WTC11 (cell line): ENCODE measurements at regions not wholly inside any gene's neighbourhood (a gene's known extent, or its start where the extent isn't known, plus 50 kb on each side); places are given as distances from the start of the nearest gene placed in this dataset.
"Not testable (repeated sequence)": the region's sequence is repeated elsewhere in the genome, so short reads cannot be mapped to it uniquely, and the experiment has no call there.

Experiments
- CTCF ChIP-seq: fragments of 200-600 bp; IDR thresholded peaks from 2 replicates; pipeline ENCODE4 v1.8.0; 2022; ENCODE audit warnings: antibody characterized with exemption
- E2F1 ChIP-seq: sonication (generic); formaldehyde crosslinking; IDR thresholded peaks from 2 replicates; pipeline ENCODE4 v1.8.0; 2022; ENCODE audit warnings: mild to moderate bottlenecking, missing genetic modification reagents
- FOXK1 ChIP-seq: sonication (generic); formaldehyde crosslinking; IDR thresholded peaks from 2 replicates; pipeline ENCODE4 v1.8.0; 2022; ENCODE audit warnings: mild to moderate bottlenecking, moderate library complexity, missing genetic modification reagents
- FOXP1 ChIP-seq: sonication (generic); formaldehyde crosslinking; IDR thresholded peaks from 2 replicates; pipeline ENCODE4 v1.8.0; 2022; ENCODE audit warnings: missing genetic modification reagents, mild to moderate bottlenecking, moderate library complexity, borderline replicate concordance
- GRHL2 ChIP-seq: fragments of 250-450 bp; sonication (Bioruptor Pico); IDR thresholded peaks from 2 replicates; pipeline ENCODE4 v1.8.0; 2022; ENCODE audit warnings: mild to moderate bottlenecking, moderate library complexity; ENCODE audit not compliant: insufficient replicate concordance, severe bottlenecking
- HMGXB4 ChIP-seq: sonication (generic); formaldehyde crosslinking; IDR thresholded peaks from 2 replicates; pipeline ENCODE4 v1.8.1; 2023; ENCODE audit warnings: mild to moderate bottlenecking, moderate library complexity, missing genetic modification reagents
- NR3C1 ChIP-seq: sonication (generic); formaldehyde crosslinking; conservative IDR thresholded peaks from 2 replicates; pipeline ENCODE4 v1.8.1; 2023; ENCODE audit warnings: low read depth, mild to moderate bottlenecking, missing genetic modification reagents
- SP1 ChIP-seq: sonication (generic); formaldehyde crosslinking; conservative IDR thresholded peaks from 2 replicates; pipeline ENCODE4 v1.8.1; 2022; ENCODE audit warnings: missing genetic modification reagents
- STAT6 ChIP-seq: sonication (generic); formaldehyde crosslinking; conservative IDR thresholded peaks from 2 replicates; pipeline ENCODE4 v1.8.1; 2023; ENCODE audit warnings: mild to moderate bottlenecking, low read depth, missing genetic modification reagents, moderate library complexity
- USF1 ChIP-seq: sonication (generic); formaldehyde crosslinking; IDR thresholded peaks from 2 replicates; pipeline ENCODE4 v1.8.0; 2022; ENCODE audit warnings: mild to moderate bottlenecking, missing genetic modification reagents
- ZBTB21 ChIP-seq: sonication (generic); formaldehyde crosslinking; IDR thresholded peaks from 2 replicates; pipeline ENCODE4 v1.8.1; 2023; ENCODE audit warnings: mild to moderate bottlenecking, missing genetic modification reagents, borderline replicate concordance
- ZNF281 ChIP-seq: sonication (generic); formaldehyde crosslinking; IDR thresholded peaks from 2 replicates; pipeline ENCODE4 v1.8.0; 2023; ENCODE audit warnings: mild to moderate bottlenecking, missing genetic modification reagents
- ZNF423 ChIP-seq: fragments of 250-450 bp; sonication (Bioruptor Pico); IDR thresholded peaks from 2 replicates; pipeline ENCODE4 v2.1.2; 2022; ENCODE audit warnings: mild to moderate bottlenecking, moderate library complexity
- ZNF425 ChIP-seq: fragments of 250-450 bp; sonication (Bioruptor Pico); conservative IDR thresholded peaks from 2 replicates; pipeline ENCODE4 v1.9.0; 2021; ENCODE audit warnings: mild to moderate bottlenecking

GRCh38 chr10:64360240-64360639 is 839.0 kb downstream of the REEP3 start:
- not testable (repeated sequence) for TF ChIP-seq E2F1 (CRISPR knock-in tag); HMGXB4 (CRISPR knock-in tag); STAT6 (CRISPR knock-in tag); CTCF; ZNF425 (CRISPR knock-in tag); ZNF423 (CRISPR knock-in tag); GRHL2; FOXK1; SP1 (CRISPR knock-in tag); NR3C1 (CRISPR knock-in tag); FOXP1 (CRISPR knock-in tag); ZNF281 (CRISPR knock-in tag); USF1 (CRISPR knock-in tag); ZBTB21
